ENCODE measurements at regions not wholly inside any gene's neighbourhood (a gene's known extent, or its start where the extent isn't known, plus 50 kb on each side); places are given as distances from the start of the nearest gene placed in this dataset.

DNA sequence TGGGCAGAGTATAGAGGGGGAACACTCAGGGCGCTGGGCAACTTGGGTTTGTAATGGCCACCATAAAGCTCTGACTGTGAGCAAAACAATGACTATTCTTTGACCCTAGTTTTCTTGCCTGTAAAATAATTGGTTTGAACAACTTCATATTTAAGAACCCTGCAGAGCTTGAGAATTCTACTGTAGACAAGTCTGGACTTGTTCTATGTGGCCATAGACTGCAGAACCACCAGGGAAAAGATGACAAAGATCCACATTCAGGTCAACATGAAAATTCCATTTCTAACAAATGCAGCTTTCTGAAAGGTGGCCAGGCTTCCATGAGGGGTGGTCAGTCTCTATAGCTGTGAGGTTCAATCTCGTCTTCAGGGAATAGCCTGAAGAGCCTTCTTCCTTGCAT lies 239.4 kb upstream of the LRRN1 start:
- TF ChIP-seq, protein P1, sequence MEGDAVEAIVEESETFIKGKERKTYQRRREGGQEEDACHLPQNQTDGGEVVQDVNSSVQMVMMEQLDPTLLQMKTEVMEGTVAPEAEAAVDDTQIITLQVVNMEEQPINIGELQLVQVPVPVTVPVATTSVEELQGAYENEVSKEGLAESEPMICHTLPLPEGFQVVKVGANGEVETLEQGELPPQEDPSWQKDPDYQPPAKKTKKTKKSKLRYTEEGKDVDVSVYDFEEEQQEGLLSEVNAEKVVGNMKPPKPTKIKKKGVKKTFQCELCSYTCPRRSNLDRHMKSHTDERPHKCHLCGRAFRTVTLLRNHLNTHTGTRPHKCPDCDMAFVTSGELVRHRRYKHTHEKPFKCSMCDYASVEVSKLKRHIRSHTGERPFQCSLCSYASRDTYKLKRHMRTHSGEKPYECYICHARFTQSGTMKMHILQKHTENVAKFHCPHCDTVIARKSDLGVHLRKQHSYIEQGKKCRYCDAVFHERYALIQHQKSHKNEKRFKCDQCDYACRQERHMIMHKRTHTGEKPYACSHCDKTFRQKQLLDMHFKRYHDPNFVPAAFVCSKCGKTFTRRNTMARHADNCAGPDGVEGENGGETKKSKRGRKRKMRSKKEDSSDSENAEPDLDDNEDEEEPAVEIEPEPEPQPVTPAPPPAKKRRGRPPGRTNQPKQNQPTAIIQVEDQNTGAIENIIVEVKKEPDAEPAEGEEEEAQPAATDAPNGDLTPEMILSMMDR (IDR thresholded peaks at IDR 0.05) = no peak
- TF ChIP-seq POLR2A (IDR thresholded peaks at IDR 0.05) = no peak

All from uterus (tissue), 2 donors.